SK-N-SH (cell line): ENCODE measurements at regions not wholly inside any gene's neighbourhood (a gene's known extent, or its start where the extent isn't known, plus 50 kb on each side); places are given as distances from the start of the nearest gene placed in this dataset.

ENCODE experiments used
- EP300 ChIP-seq, 2 experiments: IDR thresholded peaks; 2 replicates each; pipeline versions ENCODE4 v1.4.0 to v1.6.1; 2012; ENCODE audit warnings: borderline replicate concordance in 1 of 2, low read depth in 1 of 2, low read length in 1 of 2
- NFIC ChIP-seq: IDR thresholded peaks from 2 replicates; pipeline ENCODE4 v1.4.0; 2012; ENCODE audit warnings: borderline replicate concordance
- POLR2AphosphoS5 ChIP-seq: IDR thresholded peaks from 2 replicates; pipeline ENCODE4 v1.6.1; 2012; ENCODE audit warnings: low read depth, low read length
- SIN3A ChIP-seq: IDR thresholded peaks from 2 replicates; pipeline ENCODE4 v1.6.1; 2012; ENCODE audit warnings: low read depth, mild to moderate bottlenecking, low read length, moderate library complexity, borderline replicate concordance
- TF ChIP-seq, protein P1 (sequence below): fragments of 200-600 bp; sonication (generic); IDR thresholded peaks from 2 replicates; pipeline ENCODE4 v1.6.1; 2017; ENCODE audit warnings: antibody characterized with exemption, mild to moderate bottlenecking, moderate library complexity

DNA sequence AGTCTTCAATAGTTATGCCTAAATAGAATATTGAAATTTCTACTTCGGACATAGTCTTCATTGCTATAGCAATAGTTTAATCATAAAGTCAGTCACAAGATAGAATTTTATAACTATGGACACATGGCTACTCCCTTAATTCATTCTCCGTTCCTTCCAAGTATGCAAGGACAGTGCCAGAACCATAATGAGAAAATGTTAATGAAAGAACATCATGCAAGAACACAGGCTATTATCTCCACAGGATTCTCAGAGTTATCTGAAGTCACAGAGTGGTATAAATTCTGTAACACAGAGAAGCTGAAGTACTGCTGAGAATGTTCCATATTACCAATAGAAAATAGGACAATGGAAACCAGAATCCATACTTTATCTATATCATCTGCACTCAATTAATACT lies 826.2 kb downstream of the EPHA7 start:
- no peak for TF ChIP-seq EP300 (IDR thresholded peaks at IDR 0.05; ENCODE audit: borderline replicate concordance in 1 of 2, low read depth in 1 of 2, low read length in 1 of 2)
- TF ChIP-seq, protein P1, sequence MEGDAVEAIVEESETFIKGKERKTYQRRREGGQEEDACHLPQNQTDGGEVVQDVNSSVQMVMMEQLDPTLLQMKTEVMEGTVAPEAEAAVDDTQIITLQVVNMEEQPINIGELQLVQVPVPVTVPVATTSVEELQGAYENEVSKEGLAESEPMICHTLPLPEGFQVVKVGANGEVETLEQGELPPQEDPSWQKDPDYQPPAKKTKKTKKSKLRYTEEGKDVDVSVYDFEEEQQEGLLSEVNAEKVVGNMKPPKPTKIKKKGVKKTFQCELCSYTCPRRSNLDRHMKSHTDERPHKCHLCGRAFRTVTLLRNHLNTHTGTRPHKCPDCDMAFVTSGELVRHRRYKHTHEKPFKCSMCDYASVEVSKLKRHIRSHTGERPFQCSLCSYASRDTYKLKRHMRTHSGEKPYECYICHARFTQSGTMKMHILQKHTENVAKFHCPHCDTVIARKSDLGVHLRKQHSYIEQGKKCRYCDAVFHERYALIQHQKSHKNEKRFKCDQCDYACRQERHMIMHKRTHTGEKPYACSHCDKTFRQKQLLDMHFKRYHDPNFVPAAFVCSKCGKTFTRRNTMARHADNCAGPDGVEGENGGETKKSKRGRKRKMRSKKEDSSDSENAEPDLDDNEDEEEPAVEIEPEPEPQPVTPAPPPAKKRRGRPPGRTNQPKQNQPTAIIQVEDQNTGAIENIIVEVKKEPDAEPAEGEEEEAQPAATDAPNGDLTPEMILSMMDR = no peak
- TF ChIP-seq POLR2AphosphoS5 = no peak
- TF ChIP-seq NFIC = no peak
- no peak for TF ChIP-seq SIN3A
